Loucy (cell line): ENCODE measurements at regions not wholly inside any gene's neighbourhood (a gene's known extent, or its start where the extent isn't known, plus 50 kb on each side); places are given as distances from the start of the nearest gene placed in this dataset.

Experiments
- H2AFZ ChIP-seq: fragments of 200-600 bp; sonication (generic); 2 replicates; pipeline ENCODE4 v1.6.0; 2016; ENCODE audit warnings: antibody characterized with exemption, mild to moderate bottlenecking, low read length, moderate library complexity
- H3F3A ChIP-seq: fragments of 200-600 bp; 2 replicates; pipeline ENCODE4 v1.6.0; 2016; ENCODE audit warnings: antibody characterized with exemption, low read depth, mild to moderate bottlenecking
- H3K27me3 ChIP-seq: fragments of 200-600 bp; sonication (generic); 2 replicates; pipeline ENCODE4 v1.6.1; 2014; ENCODE audit warnings: low read length, mild to moderate bottlenecking; ENCODE audit not compliant: insufficient read depth, poor library complexity, severe bottlenecking
- H3K36me3 ChIP-seq: fragments of 200-600 bp; sonication (generic); 2 replicates; pipeline ENCODE4 v1.6.1; 2016; ENCODE audit warnings: low read length; ENCODE audit not compliant: insufficient read depth
- H3K4me1 ChIP-seq: fragments of 200-600 bp; sonication (generic); 2 replicates; pipeline ENCODE4 v1.5.1; 2014; ENCODE audit warnings: low read length, mild to moderate bottlenecking; ENCODE audit not compliant: insufficient read depth, poor library complexity, severe bottlenecking
- H3K4me2 ChIP-seq: fragments of 200-600 bp; sonication (generic); 2 replicates; pipeline ENCODE4 v1.6.0; 2014; ENCODE audit warnings: antibody characterized with exemption, low read length, low read depth, mild to moderate bottlenecking; ENCODE audit not compliant: poor library complexity, severe bottlenecking
- H3K4me3 ChIP-seq: fragments of 200-600 bp; sonication (generic); 2 replicates; pipeline ENCODE4 v1.5.1; 2014; ENCODE audit warnings: low read length, mild to moderate bottlenecking, mixed read lengths; ENCODE audit not compliant: poor library complexity, severe bottlenecking
- H3K79me2 ChIP-seq: fragments of 200-600 bp; sonication (generic); 2 replicates; pipeline ENCODE4 v1.6.1; 2014; ENCODE audit warnings: low read length; ENCODE audit not compliant: insufficient read depth
- H3K9ac ChIP-seq: fragments of 200-600 bp; sonication (generic); 2 replicates; pipeline ENCODE4 v1.6.0; 2014; ENCODE audit warnings: mild to moderate bottlenecking, low read depth, low read length, moderate library complexity; ENCODE audit not compliant: poor library complexity, severe bottlenecking
- H3K9me2 ChIP-seq: fragments of 200-600 bp; sonication (generic); replicated peaks from 2 replicates; pipeline ENCODE4 v1.6.1; 2016; ENCODE audit warnings: low read depth, low read length, mixed read lengths
- H3K9me3 ChIP-seq: fragments of 200-600 bp; sonication (generic); 2 replicates; pipeline ENCODE4 v1.6.1; 2014; ENCODE audit warnings: mild to moderate bottlenecking, antibody characterized with exemption, low read length, low read depth; ENCODE audit not compliant: insufficient read depth
- H4K20me1 ChIP-seq: fragments of 200-600 bp; sonication (generic); 2 replicates; pipeline ENCODE4 v1.6.0; 2014; ENCODE audit warnings: antibody characterized with exemption, low read length, mild to moderate bottlenecking; ENCODE audit not compliant: insufficient read depth, poor library complexity, severe bottlenecking
- EZH2phosphoT487 ChIP-seq: fragments of 200-600 bp; IDR thresholded peaks from 2 replicates; pipeline ENCODE4 v1.6.1; 2018; ENCODE audit warnings: antibody characterized with exemption, mild to moderate bottlenecking, moderate library complexity, borderline replicate concordance
- TF ChIP-seq, protein P1 (sequence below): fragments of 200-600 bp; sonication (generic); conservative IDR thresholded peaks from 2 replicates; pipeline ENCODE4 v1.5.1; 2014; ENCODE audit warnings: mild to moderate bottlenecking, antibody characterized with exemption, low read length

DNA sequence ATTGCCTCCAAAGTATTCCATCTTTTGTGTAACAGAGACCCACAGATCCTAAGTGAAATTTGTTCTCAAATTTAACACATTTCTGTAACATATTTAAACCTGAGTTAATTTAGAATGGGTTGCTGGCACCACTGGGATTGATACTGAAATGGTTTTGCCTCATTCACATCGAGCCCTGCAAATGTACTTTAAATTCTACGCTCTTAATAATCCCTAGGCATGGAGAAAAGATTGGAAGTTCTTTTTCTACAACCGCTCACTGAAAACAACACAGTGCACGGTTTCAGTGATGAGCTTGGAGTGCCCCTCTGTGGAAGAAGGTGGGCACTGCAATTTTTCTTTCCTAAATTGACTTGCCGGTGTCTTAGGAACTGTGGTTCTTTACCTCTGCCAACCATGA lies 109.9 kb upstream of the ATP11B start:
- no peak overlapping the region for H3K4me3 ChIP-seq
- peak overlapping the region; percentile 45 for H3K4me2 ChIP-seq
- no peak for TF ChIP-seq EZH2phosphoT487
- TF ChIP-seq, protein P1, sequence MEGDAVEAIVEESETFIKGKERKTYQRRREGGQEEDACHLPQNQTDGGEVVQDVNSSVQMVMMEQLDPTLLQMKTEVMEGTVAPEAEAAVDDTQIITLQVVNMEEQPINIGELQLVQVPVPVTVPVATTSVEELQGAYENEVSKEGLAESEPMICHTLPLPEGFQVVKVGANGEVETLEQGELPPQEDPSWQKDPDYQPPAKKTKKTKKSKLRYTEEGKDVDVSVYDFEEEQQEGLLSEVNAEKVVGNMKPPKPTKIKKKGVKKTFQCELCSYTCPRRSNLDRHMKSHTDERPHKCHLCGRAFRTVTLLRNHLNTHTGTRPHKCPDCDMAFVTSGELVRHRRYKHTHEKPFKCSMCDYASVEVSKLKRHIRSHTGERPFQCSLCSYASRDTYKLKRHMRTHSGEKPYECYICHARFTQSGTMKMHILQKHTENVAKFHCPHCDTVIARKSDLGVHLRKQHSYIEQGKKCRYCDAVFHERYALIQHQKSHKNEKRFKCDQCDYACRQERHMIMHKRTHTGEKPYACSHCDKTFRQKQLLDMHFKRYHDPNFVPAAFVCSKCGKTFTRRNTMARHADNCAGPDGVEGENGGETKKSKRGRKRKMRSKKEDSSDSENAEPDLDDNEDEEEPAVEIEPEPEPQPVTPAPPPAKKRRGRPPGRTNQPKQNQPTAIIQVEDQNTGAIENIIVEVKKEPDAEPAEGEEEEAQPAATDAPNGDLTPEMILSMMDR, result peak; percentile 98
- H3K27me3 ChIP-seq, result no peaks in the 10 kb centered on the region
- H3K4me1 ChIP-seq, result no peaks in the 10 kb centered on the region
- no peaks in the 10 kb centered on the region for H3F3A ChIP-seq
- peak overlapping the region; percentile 65 for H2AFZ ChIP-seq
- no peaks in the 10 kb centered on the region for H3K79me2 ChIP-seq
- no peaks in the 10 kb centered on the region for H3K9me2 ChIP-seq
- H3K36me3 ChIP-seq, result no peaks in the 10 kb centered on the region
- no peaks in the 10 kb centered on the region for H3K9me3 ChIP-seq
- H3K9ac ChIP-seq, result no peak overlapping the region
- H4K20me1 ChIP-seq, result no peaks in the 10 kb centered on the region

DNA sequence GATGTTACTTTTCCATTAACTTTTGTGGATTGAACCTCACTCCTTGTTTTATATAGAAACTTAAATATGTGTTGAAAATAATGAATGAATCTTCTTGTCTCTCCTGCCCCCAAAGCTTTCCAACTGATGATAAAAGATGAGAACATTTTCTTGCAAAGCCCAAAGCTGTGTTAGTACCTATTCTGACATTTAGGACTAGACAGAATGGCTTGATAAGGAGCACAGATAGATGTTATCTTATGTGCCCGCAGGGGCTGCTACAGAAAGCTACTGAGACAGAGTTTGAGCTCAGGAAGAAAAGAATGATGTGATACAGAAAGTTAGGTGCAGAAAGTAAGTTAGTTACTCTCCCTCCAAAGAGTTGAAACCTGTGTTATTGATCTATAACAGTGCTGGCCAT lies 109.4 kb upstream of the ATP11B start:
- Histone ChIP-seq H2AFZ (peak overlapping the region; percentile 65), H3K27me3 (no peaks in the 10 kb centered on the region), H3F3A (no peaks in the 10 kb centered on the region), H3K4me1 (no peaks in the 10 kb centered on the region), H4K20me1 (no peaks in the 10 kb centered on the region), H3K79me2 (no peaks in the 10 kb centered on the region), H3K4me3 (no peak overlapping the region), H3K9me2 (no peaks in the 10 kb centered on the region), H3K9me3 (no peaks in the 10 kb centered on the region), H3K9ac (no peak overlapping the region), H3K36me3 (no peaks in the 10 kb centered on the region), H3K4me2 (peak overlapping the region; percentile 45)
- no peak for TF ChIP-seq EZH2phosphoT487
- TF ChIP-seq, protein P1, result no peak; the same call in 1 of the 2 replicates

DNA sequence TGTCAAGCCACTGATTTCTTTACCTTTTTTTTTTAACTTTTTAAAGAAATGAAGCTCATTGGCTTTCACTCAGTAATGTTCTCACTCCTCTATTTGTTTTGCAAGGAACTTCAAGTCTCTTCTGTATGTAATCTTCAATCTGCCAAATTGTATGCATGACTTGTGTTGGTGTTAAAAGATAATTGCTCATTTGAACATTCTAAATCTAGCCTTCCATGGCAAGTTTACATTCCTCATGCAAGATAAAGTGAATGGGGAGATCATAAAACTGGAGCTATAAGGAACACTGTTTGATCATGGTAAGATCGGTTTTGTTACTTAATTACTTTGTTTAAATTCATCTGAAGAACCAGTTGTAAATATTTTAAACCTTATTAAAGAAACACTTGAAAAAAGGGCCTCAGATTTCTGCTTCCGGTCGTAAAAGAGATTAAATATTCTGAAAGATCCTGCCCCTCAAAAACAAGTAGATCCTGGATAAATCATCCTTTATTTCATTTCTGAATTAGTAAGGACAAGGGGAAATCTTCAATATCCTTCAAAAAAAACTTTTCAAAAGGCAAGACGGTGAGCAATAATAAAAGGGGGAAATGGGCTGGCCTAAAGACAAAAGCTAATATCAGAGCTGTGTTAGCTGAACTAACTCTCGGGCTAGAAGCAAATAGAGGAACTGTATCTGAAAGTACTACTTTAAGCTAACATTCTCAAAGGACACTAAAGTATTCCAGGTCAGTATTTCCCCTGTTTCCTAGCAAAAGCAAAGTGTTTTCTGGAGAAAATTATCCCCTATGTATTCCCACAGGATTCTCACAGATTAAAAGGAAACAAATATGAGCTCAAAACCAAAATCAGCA lies 107.0 kb upstream of the ATP11B start:
- Histone ChIP-seq H3K4me2 (no peak overlapping the region), H2AFZ (no peak overlapping the region), H4K20me1 (no peaks in the 10 kb centered on the region), H3K4me1 (no peaks in the 10 kb centered on the region), H3K36me3 (no peaks in the 10 kb centered on the region), H3K27me3 (no peaks in the 10 kb centered on the region), H3K9me3 (no peaks in the 10 kb centered on the region), H3K4me3 (no peak overlapping the region), H3K79me2 (no peaks in the 10 kb centered on the region), H3K9me2 (no peaks in the 10 kb centered on the region), H3F3A (no peaks in the 10 kb centered on the region), H3K9ac (no peak overlapping the region)
- TF ChIP-seq, protein P1, result no peak
- TF ChIP-seq EZH2phosphoT487, result no peak
